OCI-LY7 (cell line): ENCODE measurements at regions not wholly inside any gene's neighbourhood (a gene's known extent, or its start where the extent isn't known, plus 50 kb on each side); places are given as distances from the start of the nearest gene placed in this dataset.

Experiments
- BruUV-seq: library from RNA; stranded (reverse); fragments of 400-500 nt; replicated peaks from 2 replicates; lab custom pipeline; 2021; lab: Mats Ljungman, UMichigan
- CTCF ChIA-PET: fragments of 300-600 bp; sonication (Branson Sonifier 250); formaldehyde crosslinking; loops from one replicate; lab custom pipeline; 2022; ENCODE audit warnings: antibody characterized with exemption; ENCODE audit not compliant: unreplicated experiment; lab: Charles Lee
- POLR2A ChIA-PET: fragments of 300-600 bp; sonication (Branson Sonifier 250); formaldehyde crosslinking; loops from one replicate; lab custom pipeline; 2022; ENCODE audit warnings: antibody characterized with exemption; lab: Charles Lee
- DNase-seq: peaks from one replicate; pipeline ENCODE4 v3.0.0-alpha.2; 2015; ENCODE audit warnings: low spot score
- H2AFZ ChIP-seq: fragments of 200-600 bp; sonication (generic), shearing (Covaris generic); 2 replicates; pipeline ENCODE4 v1.6.1; 2014; ENCODE audit warnings: mild to moderate bottlenecking, antibody characterized with exemption, low read length, moderate library complexity
- H3K27ac ChIP-seq: fragments of 200-600 bp; sonication (generic); 2 replicates; pipeline ENCODE4 v1.5.1; 2014; ENCODE audit warnings: mixed run types, low read depth, mild to moderate bottlenecking, moderate library complexity, low read length, inconsistent platforms; ENCODE audit not compliant: poor library complexity, severe bottlenecking
- H3K36me3 ChIP-seq: fragments of 200-600 bp; sonication (generic); 2 replicates; pipeline ENCODE4 v1.6.1; 2014; ENCODE audit warnings: mild to moderate bottlenecking, antibody characterized with exemption, low read length, moderate library complexity, mixed read lengths; ENCODE audit not compliant: insufficient read depth
- H3K4me1 ChIP-seq: fragments of 200-600 bp; sonication (generic); 2 replicates; pipeline ENCODE4 v1.5.1; 2014; ENCODE audit warnings: mild to moderate bottlenecking, low read length; ENCODE audit not compliant: insufficient read depth, poor library complexity, severe bottlenecking
- H3K4me2 ChIP-seq: fragments of 200-600 bp; sonication (generic); 2 replicates; pipeline ENCODE4 v1.6.1; 2014; ENCODE audit warnings: mild to moderate bottlenecking, low read length
- H3K4me3 ChIP-seq: fragments of 200-600 bp; sonication (generic); 2 replicates; pipeline ENCODE4 v1.5.1; 2014; ENCODE audit warnings: mild to moderate bottlenecking, low read depth, low read length; ENCODE audit not compliant: poor library complexity, severe bottlenecking
- H3K79me2 ChIP-seq: fragments of 200-600 bp; sonication (generic); 2 replicates; pipeline ENCODE4 v1.6.1; 2016; ENCODE audit warnings: low read depth, mild to moderate bottlenecking, low read length, moderate library complexity, mixed read lengths; ENCODE audit not compliant: insufficient read depth
- H3K9me2 ChIP-seq: fragments of 200-600 bp; sonication (generic); 2 replicates; pipeline ENCODE4 v1.6.1; 2016; ENCODE audit warnings: mild to moderate bottlenecking, low read length, mixed read lengths; ENCODE audit not compliant: insufficient read depth
- H3K9me3 ChIP-seq: fragments of 200-600 bp; sonication (generic); 2 replicates; pipeline ENCODE4 v1.6.1; 2014; ENCODE audit warnings: mild to moderate bottlenecking, mixed run types, low read length, mixed read lengths
- H4K20me1 ChIP-seq: fragments of 200-600 bp; sonication (generic); 2 replicates; pipeline ENCODE4 v1.6.1; 2014; ENCODE audit warnings: mild to moderate bottlenecking, antibody characterized with exemption, low read length, moderate library complexity, mixed read lengths; ENCODE audit not compliant: insufficient read depth
- EZH2phosphoT487 ChIP-seq: fragments of 200-600 bp; sonication (generic); IDR thresholded peaks from 2 replicates; pipeline ENCODE4 v1.6.1; 2018; ENCODE audit warnings: low read depth, borderline replicate concordance, mild to moderate bottlenecking, mixed run types, antibody characterized with exemption, low read length, moderate library complexity, mixed read lengths
- intact Hi-C: fragments of 100-400 bp; cut with micrococcal nuclease; formaldehyde crosslinking; loops from one replicate; pipeline ENCODE4 v1.10.0; 2022; ENCODE audit not compliant: unreplicated experiment
- TF ChIP-seq, protein P1 (sequence below): fragments of 200-600 bp; sonication (generic); conservative IDR thresholded peaks from 2 replicates; pipeline ENCODE4 v1.5.1; 2014; ENCODE audit warnings: mild to moderate bottlenecking, antibody characterized with exemption, low read length, moderate library complexity, mixed read lengths

DNA sequence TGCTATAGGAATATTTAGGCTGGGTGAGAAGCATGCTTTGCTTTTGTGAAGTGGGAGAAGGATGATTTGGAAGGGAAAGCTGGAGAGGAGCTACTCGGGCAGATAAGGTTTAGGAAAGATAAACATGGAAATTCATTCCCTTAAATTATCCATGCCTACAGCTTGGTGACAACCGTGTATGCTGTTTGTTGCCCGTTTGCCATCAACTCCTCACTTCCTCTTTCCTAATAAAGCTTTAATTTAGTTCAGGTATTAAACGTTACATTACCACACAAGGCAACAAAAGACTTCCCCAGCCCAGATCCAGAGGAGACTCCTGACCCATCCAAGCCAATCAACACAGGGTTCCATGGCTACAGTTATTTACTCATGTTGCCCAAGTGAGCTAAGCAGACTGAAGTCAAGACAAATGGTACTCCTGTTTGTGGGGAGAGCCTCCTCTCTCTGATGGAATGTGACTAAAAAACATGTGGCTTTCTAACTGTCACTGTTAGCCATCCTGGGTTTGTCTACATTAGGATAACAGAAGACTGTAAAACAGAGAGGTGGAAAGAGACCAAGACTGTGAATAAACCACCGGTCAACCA is 101.7 kb upstream of the GRAMD1B start:
- H3K4me3 ChIP-seq, result no peak overlapping the region
- no peak for TF ChIP-seq EZH2phosphoT487
- TF ChIP-seq, protein P1, sequence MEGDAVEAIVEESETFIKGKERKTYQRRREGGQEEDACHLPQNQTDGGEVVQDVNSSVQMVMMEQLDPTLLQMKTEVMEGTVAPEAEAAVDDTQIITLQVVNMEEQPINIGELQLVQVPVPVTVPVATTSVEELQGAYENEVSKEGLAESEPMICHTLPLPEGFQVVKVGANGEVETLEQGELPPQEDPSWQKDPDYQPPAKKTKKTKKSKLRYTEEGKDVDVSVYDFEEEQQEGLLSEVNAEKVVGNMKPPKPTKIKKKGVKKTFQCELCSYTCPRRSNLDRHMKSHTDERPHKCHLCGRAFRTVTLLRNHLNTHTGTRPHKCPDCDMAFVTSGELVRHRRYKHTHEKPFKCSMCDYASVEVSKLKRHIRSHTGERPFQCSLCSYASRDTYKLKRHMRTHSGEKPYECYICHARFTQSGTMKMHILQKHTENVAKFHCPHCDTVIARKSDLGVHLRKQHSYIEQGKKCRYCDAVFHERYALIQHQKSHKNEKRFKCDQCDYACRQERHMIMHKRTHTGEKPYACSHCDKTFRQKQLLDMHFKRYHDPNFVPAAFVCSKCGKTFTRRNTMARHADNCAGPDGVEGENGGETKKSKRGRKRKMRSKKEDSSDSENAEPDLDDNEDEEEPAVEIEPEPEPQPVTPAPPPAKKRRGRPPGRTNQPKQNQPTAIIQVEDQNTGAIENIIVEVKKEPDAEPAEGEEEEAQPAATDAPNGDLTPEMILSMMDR, result no peak
- H3K27ac ChIP-seq, result no peak overlapping the region
- H3K9me3 ChIP-seq, result 0 out of 2 replicates have a peak, but pooled peaks cover 3% of the 10 kb centered on the region
- H4K20me1 ChIP-seq, result no peaks in the 10 kb centered on the region
- BruUV-seq, result no TSS peak
- H3K4me1 ChIP-seq, result peaks cover 19% of the 10 kb centered on the region
- H2AFZ ChIP-seq, result peak overlapping the region; percentile 79
- CTCF ChIA-PET, result no interaction called here
- H3K4me2 ChIP-seq, result peak overlapping the region; percentile 35
- H3K79me2 ChIP-seq, result no peaks in the 10 kb centered on the region
- POLR2A ChIA-PET, result interaction anchor here (0.6 kb wide), 1 partner anchor 49 kb away, joined by 4 read pairs; no protein-coding TSS in a partner anchor
- intact Hi-C loops, result no loop called here
- no peaks in the 10 kb centered on the region for H3K9me2 ChIP-seq
- H3K36me3 ChIP-seq, result no peaks in the 10 kb centered on the region
- DNase-seq, result peak; percentile 6

DNA sequence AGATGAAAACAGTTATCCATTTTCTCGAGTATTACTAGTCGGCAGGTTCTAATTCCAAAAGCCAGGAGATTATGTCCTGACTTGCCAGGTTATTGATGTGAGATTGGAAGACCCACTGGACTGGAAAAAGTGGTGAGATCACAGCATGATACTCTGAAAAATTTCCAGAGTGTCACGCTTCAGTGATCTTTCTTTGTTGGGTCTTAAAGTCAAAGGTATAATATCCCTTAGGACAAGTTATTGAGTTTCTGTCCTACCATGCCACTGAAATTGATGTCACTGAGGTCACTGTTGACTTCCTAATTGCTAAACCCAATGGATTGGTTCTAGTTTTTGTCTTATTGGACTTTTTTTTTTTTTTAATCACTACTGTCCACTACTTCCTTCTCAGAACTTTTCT is 104.5 kb upstream of the GRAMD1B start:
- H3K79me2 ChIP-seq, result no peaks in the 10 kb centered on the region
- ChIA-PET CTCF (no interaction called here), POLR2A (no interaction called here)
- TF ChIP-seq, protein P1, result no peak
- TF ChIP-seq EZH2phosphoT487, result no peak
- H3K27ac ChIP-seq, result no peak overlapping the region
- intact Hi-C loops, result no loop called here
- no peak overlapping the region for H3K4me3 ChIP-seq
- peaks cover 19% of the 10 kb centered on the region for H3K4me1 ChIP-seq
- H4K20me1 ChIP-seq, result no peaks in the 10 kb centered on the region
- no peaks in the 10 kb centered on the region for H3K9me3 ChIP-seq
- DNase-seq, result no peak
- peak overlapping the region; percentile 38; the same call in 1 of the 2 replicates for H2AFZ ChIP-seq
- no peaks in the 10 kb centered on the region for H3K9me2 ChIP-seq
- H3K4me2 ChIP-seq, result no peak overlapping the region
- H3K36me3 ChIP-seq, result no peaks in the 10 kb centered on the region
- BruUV-seq, result no TSS peak

DNA sequence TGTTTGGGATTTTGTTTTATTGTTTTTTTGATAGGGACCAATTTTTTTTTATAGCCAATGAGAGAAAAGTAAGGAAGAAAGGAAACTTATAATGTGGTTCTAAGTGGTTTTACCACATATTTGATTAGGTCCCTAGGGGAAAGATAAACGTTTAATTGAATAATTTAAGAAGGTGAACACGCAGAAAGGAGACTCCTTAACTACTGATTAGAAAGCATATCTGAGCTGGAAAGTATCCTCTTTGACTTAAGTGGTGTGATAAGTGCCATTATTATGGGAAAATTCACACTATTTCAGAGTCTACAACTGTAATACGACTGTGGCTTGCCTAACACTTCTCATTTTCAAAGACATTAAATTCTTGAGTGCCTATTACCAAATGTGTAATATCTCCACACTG is 106.5 kb upstream of the GRAMD1B start:
- no peak overlapping the region for H2AFZ ChIP-seq
- intact Hi-C loops, result no loop called here
- CTCF ChIA-PET, result no interaction called here
- peaks cover 11% of the 10 kb centered on the region for H3K4me1 ChIP-seq
- no peaks in the 10 kb centered on the region for H4K20me1 ChIP-seq
- no peak overlapping the region for H3K4me2 ChIP-seq
- POLR2A ChIA-PET, result no interaction called here
- H3K9me2 ChIP-seq, result no peaks in the 10 kb centered on the region
- no peak for DNase-seq
- H3K27ac ChIP-seq, result no peak overlapping the region
- no TSS peak for BruUV-seq
- no peaks in the 10 kb centered on the region for H3K79me2 ChIP-seq
- H3K9me3 ChIP-seq, result no peaks in the 10 kb centered on the region
- TF ChIP-seq EZH2phosphoT487, result no peak
- TF ChIP-seq, protein P1, result no peak
- no peaks in the 10 kb centered on the region for H3K36me3 ChIP-seq
- H3K4me3 ChIP-seq, result no peak overlapping the region
